ENCODE measurements at regions not wholly inside any gene's neighbourhood (a gene's known extent, or its start where the extent isn't known, plus 50 kb on each side); places are given as distances from the start of the nearest gene placed in this dataset.

- no peak for DNase-seq
- no peaks in the 10 kb centered on the region for H3K4me1 ChIP-seq (ENCODE audit: control insufficient read depth in 1 of 2, insufficient read depth in 2 of 2, low read depth in 1 of 2, low read length in 1 of 2)
- 33% methylated on average over 3 of the region's 3 CpGs for WGBS (ENCODE audit: low lambda C conversion rate)
- H3F3A ChIP-seq (replicated peaks; ENCODE audit: insufficient read depth), result no peaks in the 10 kb centered on the region
- CTCF ChIA-PET, result interaction anchor here (0.6 kb wide), 1 partner anchor 273 kb away, joined by 3 read pairs; no protein-coding TSS in a partner anchor
- H3K9me3 ChIP-seq, result no peaks in the 10 kb centered on the region
- POLR2A ChIA-PET, result no interaction called here
- H3K9ac ChIP-seq, result no peak overlapping the region
- H2AFZ ChIP-seq (ENCODE audit: low read depth), result no peak overlapping the region
- TF ChIP-seq ELF1 (IDR thresholded peaks at IDR 0.05) (no peak), TCF12 (IDR thresholded peaks at IDR 0.05) (no peak), ZBTB33 (IDR thresholded peaks at IDR 0.05; ENCODE audit: borderline replicate concordance, low read depth) (no peak), FOXJ3 (CRISPR knock-in tag; IDR thresholded peaks at IDR 0.05) (no peak), GATA2 (CRISPR knock-in tag; IDR thresholded peaks at IDR 0.05) (no peak), NRF1 (IDR thresholded peaks at IDR 0.05; ENCODE audit: low read depth, low read length) (no peak), TAF1 (IDR thresholded peaks at IDR 0.05; ENCODE audit: borderline replicate concordance, low read depth, low read length) (no peak), REST (IDR thresholded peaks at IDR 0.05; ENCODE audit: low read depth, low read length) (no peak), SIN3A (IDR thresholded peaks at IDR 0.05; ENCODE audit: borderline replicate concordance, low read depth, low read length) (no peak), GABPA (IDR thresholded peaks at IDR 0.05; ENCODE audit: low read depth) (no peak), USF1 (IDR thresholded peaks at IDR 0.05; ENCODE audit: borderline replicate concordance, low read depth) (no peak), POLR2AphosphoS5 (IDR thresholded peaks at IDR 0.05; ENCODE audit: low read depth, low read length) (no peak), RAD21 (IDR thresholded peaks at IDR 0.05; ENCODE audit: low read length) (no peak), JUND (IDR thresholded peaks at IDR 0.05) (no peak), CTCF (IDR thresholded peaks at IDR 0.05) (no peak), NFIC (IDR thresholded peaks at IDR 0.05; ENCODE audit: borderline replicate concordance) (no peak), IRF3 (IDR thresholded peaks at IDR 0.05; ENCODE audit: low read depth, low read length) (no peak)
- no peaks in the 10 kb centered on the region for H3K9me2 ChIP-seq
- no peaks in the 10 kb centered on the region for H3K36me3 ChIP-seq (replicated peaks in 1 of 2; ENCODE audit: control insufficient read depth in 1 of 2, insufficient read depth in 2 of 2, low read length in 1 of 2)
- no peak overlapping the region for H3K27ac ChIP-seq (ENCODE audit: low read depth in 2 of 2, low read length in 1 of 2)
- H3K4me3 ChIP-seq (ENCODE audit: low read depth in 2 of 2, low read length in 1 of 2), result no peak overlapping the region
- no peaks in the 10 kb centered on the region for H4K20me1 ChIP-seq (ENCODE audit: insufficient read depth)
- no peak overlapping the region for H3K4me2 ChIP-seq
- no peaks in the 10 kb centered on the region for H3K27me3 ChIP-seq (ENCODE audit: insufficient read depth)
- no peaks in the 10 kb centered on the region for H3K79me2 ChIP-seq (ENCODE audit: insufficient read depth)
These were observed 546.5 kb upstream of the POU3F2 start for GRCh38 chr6:98287876-98288275.
